HAP-1 (cell line): ENCODE measurements at regions not wholly inside any gene's neighbourhood (a gene's known extent, or its start where the extent isn't known, plus 50 kb on each side); places are given as distances from the start of the nearest gene placed in this dataset.
"Not testable (repeated sequence)": the region's sequence is repeated elsewhere in the genome, so short reads cannot be mapped to it uniquely, and the experiment has no call there.

Experiments
- DNase-seq, 2 experiments: peaks; one replicate each; pipeline ENCODE4 v3.0.0-alpha.2; 2016 to 2020; ENCODE audit warnings: low spot score in 2 of 2
- H3K27me3 ChIP-seq: fragments of 250-450 bp; sonication (Bioruptor Pico); 2 replicates; pipeline ENCODE4 v1.5.1; 2020; ENCODE audit warnings: low read depth, mild to moderate bottlenecking, moderate library complexity
- H3K36me3 ChIP-seq: fragments of 250-450 bp; sonication (Bioruptor Pico); replicated peaks from 2 replicates; pipeline ENCODE4 v1.5.1; 2020; ENCODE audit warnings: mild to moderate bottlenecking
- H3K4me1 ChIP-seq: fragments of 250-450 bp; sonication (Bioruptor Pico); 2 replicates; pipeline ENCODE4 v1.5.1; 2020; ENCODE audit warnings: mild to moderate bottlenecking
- H3K4me3 ChIP-seq: fragments of 250-450 bp; sonication (Bioruptor Pico); 2 replicates; pipeline ENCODE4 v1.5.1; 2020; ENCODE audit warnings: mild to moderate bottlenecking, moderate library complexity
- H3K9me3 ChIP-seq: fragments of 250-450 bp; sonication (Bioruptor Pico); 2 replicates; pipeline ENCODE4 v1.5.1; 2020; ENCODE audit warnings: mild to moderate bottlenecking, moderate library complexity
- in situ Hi-C: fragments of 300-500 bp; cut with MboI; formaldehyde crosslinking; loops from 3 replicates; pipeline ENCODE4 v1.14.3; 2020; ENCODE audit warnings: low sequenced_read_pairs, inconsistent platforms, mixed read lengths

DNA sequence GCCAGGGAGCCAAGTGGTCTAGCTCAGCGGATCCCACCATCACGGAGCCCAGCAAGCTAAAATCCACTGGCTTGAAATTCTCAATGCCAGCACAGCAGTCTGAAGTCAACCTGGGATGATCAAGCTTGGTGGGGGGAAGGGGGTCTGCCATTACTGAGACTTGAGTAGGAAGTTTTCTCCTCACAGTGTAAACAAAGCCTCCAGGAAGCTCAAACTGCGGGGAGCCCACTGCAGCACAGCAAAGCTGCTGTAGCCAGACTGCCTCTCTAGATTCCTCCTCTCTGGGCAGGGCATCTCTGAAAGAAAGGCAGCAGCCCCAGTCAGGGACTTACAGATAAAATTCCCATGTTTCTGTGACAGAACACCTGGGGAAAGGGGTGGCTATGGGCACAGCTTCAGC lies 98.8 kb upstream of the TRPC5 start:
- H3K4me3 ChIP-seq, H3K9me3 ChIP-seq, H3K36me3 ChIP-seq, in situ Hi-C loops, H3K27me3 ChIP-seq, H3K4me1 ChIP-seq, DNase-seq: not testable (repeated sequence)

DNA sequence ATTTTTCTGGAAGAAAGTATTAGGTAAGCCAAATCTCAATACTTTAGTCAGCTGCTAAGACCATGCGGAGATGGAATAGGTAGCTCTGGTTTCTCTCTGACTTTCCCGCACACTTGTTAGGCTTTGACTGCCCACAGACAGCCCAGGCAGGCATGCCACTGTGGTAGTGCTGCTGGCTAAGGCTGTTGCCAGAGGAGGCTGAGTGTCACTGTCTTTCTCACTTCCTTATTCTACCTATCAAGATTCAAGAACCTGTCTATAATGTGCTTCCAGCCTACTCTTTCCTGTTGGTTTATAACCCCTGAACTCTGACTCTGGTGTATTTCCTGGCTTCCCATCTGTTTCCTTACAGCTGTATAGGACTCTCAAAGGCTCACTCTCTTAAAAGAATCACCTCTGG lies 81.8 kb upstream of the TRPC5 start:
- Histone ChIP-seq H3K27me3 (peaks cover 3% of the 10 kb centered on the region; the same call in 1 of the 2 replicates), H3K4me1 (peaks cover 6% of the 10 kb centered on the region; the same call in 1 of the 2 replicates), H3K36me3 (no peaks in the 10 kb centered on the region), H3K9me3 (no peaks in the 10 kb centered on the region), H3K4me3 (no peak overlapping the region)
- in situ Hi-C loops: no loop called here
- no peak for DNase-seq

DNA sequence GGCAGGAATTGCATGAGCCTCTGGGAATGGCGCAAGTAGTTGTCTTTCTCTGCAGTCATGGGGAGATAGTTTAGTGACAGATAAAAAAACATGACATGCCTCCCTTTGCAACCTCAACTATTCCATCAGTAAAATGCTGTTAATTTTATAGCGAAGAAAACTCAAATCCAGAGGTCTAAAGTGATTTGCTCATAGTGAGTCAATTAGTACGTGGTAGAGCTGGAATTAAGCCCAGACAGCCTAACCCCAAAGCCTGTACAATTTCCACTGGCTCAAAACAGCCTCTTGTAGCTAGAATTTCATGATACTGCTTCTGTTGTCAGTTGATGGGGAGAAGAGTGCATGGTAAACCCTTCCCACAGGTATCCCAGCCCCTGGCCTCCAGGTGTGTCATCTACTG lies 81.3 kb upstream of the TRPC5 start:
- H3K36me3 ChIP-seq: no peaks in the 10 kb centered on the region
- peaks cover 3% of the 10 kb centered on the region; the same call in 1 of the 2 replicates for H3K27me3 ChIP-seq
- DNase-seq: no peak
- peaks cover 6% of the 10 kb centered on the region; the same call in 1 of the 2 replicates for H3K4me1 ChIP-seq
- no peak overlapping the region for H3K4me3 ChIP-seq
- in situ Hi-C loops: no loop called here
- H3K9me3 ChIP-seq: no peaks in the 10 kb centered on the region

DNA sequence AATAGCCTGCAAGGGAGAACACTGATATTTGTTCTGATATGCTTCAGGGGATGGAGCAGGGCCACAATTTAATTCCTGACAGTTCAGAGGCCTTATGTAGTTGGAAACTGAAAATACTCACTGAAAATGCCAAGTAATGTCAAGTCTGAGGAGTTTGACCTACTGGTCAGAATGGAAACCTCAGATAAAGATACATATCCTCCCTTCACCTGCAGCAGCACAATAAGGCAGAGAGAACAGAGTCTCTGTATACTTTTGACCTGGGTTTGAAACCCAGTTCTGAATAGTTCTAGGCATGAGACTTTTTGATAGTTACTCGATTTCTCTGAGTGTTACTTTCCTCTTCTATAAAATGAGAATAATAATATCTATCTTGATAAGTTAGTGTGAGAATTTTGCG lies 65.8 kb upstream of the TRPC5 start:
- H3K4me3 ChIP-seq: no peak overlapping the region
- DNase-seq: no peak
- in situ Hi-C loops: no loop called here
- H3K4me1 ChIP-seq: no peaks in the 10 kb centered on the region
- peaks cover 1% of the 10 kb centered on the region; the same call in 1 of the 2 replicates for H3K9me3 ChIP-seq
- H3K27me3 ChIP-seq: peaks cover 9% of the 10 kb centered on the region
- H3K36me3 ChIP-seq: no peaks in the 10 kb centered on the region

DNA sequence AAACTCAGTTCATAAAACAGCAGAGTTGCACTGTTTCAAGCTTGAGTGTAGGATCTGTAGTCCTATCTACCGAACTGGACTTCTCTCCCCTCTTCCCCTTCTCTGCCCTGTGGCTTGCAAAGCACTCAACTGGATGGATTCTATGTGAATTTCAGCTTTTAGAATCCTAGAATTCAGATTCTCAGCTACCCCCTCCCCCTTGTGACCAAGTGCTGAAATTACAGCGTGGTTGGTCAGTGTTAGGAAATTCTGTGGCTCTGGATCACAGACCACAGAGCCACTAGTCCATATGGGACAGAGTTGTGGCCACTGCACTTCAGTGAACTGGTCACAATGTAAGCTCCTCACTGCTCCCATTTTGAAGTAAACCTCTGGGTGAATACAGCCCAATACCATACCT lies 64.6 kb upstream of the TRPC5 start:
- peaks cover 12% of the 10 kb centered on the region for H3K27me3 ChIP-seq
- H3K9me3 ChIP-seq: no peaks in the 10 kb centered on the region
- H3K36me3 ChIP-seq: no peaks in the 10 kb centered on the region
- H3K4me3 ChIP-seq: no peak overlapping the region
- H3K4me1 ChIP-seq: no peaks in the 10 kb centered on the region
- peak; percentile 16 to 49 for DNase-seq
- in situ Hi-C loops: no loop called here

DNA sequence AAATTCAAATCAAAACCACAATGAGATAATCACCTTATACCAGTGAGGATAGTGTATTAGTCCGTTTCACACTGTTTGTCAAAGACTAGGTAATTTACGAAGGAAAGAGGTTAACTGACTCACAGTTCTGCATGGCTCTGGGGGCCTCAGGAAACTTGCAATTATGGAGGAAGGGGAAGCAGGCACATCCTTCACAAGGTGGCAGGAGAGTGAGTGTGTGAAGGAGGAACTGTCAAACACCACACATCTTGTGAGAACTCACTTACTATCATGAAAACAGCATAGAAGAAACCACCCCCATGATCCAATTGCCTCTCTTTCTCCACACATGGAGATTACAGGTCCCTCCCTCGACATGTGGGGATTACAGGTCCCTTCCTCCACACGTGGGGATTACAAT lies 54.7 kb upstream of the TRPC5 start:
- Histone ChIP-seq H3K4me1 (no peaks in the 10 kb centered on the region), H3K36me3 (no peaks in the 10 kb centered on the region), H3K9me3 (no peaks in the 10 kb centered on the region; the same call in 1 of the 2 replicates), H3K4me3 (no peak overlapping the region), H3K27me3 (no peaks in the 10 kb centered on the region; the same call in 1 of the 2 replicates)
- no peak for DNase-seq
- in situ Hi-C loops: no loop called here
